HCT116 (cell line): ENCODE measurements at regions not wholly inside any gene's neighbourhood (a gene's known extent, or its start where the extent isn't known, plus 50 kb on each side); places are given as distances from the start of the nearest gene placed in this dataset.

Experiments used
- CTCF ChIP-seq, 3 experiments: fragments of 200-600 bp in 1 of 3; sonication (generic) in 1 of 3; IDR thresholded peaks in 2 of 3; conservative IDR thresholded peaks in 1 of 3; 2 replicates each; pipeline ENCODE4 v1.5.1; 2012 to 2017; ENCODE audit warnings: low read depth in 2 of 3, low read length in 2 of 3, antibody characterized with exemption in 1 of 3, borderline replicate concordance in 1 of 3, control low read depth in 1 of 3, mild to moderate bottlenecking in 1 of 3, mixed read lengths in 1 of 3, mixed run types in 1 of 3, moderate library complexity in 1 of 3; ENCODE audit not compliant: insufficient read depth in 1 of 3
- ELF1 ChIP-seq: IDR thresholded peaks from 2 replicates; pipeline ENCODE4 v1.6.1; 2012; ENCODE audit warnings: low read depth, borderline replicate concordance
- EZH2 ChIP-seq: fragments of 200-600 bp; sonication (generic); IDR thresholded peaks from 2 replicates; pipeline ENCODE4 v1.6.1; 2017; ENCODE audit warnings: antibody characterized with exemption, mixed run types
- EZH2phosphoT487 ChIP-seq: fragments of 200-600 bp; IDR thresholded peaks from 2 replicates; pipeline ENCODE4 v1.6.1; 2018; ENCODE audit warnings: antibody characterized with exemption, borderline replicate concordance
- POLR2A ChIP-seq: IDR thresholded peaks from 2 replicates; pipeline ENCODE4 v1.7.0; 2011; ENCODE audit warnings: borderline replicate concordance; ENCODE audit not compliant: insufficient read depth, insufficient read length; ENCODE audit errors: extremely low read depth
- YY1 ChIP-seq: IDR thresholded peaks from 2 replicates; pipeline ENCODE4 v1.6.1; 2011; ENCODE audit warnings: low read length, low read depth, moderate library complexity, mild to moderate bottlenecking; ENCODE audit not compliant: insufficient replicate concordance; ENCODE audit errors: extremely low read depth
- ZNF274 ChIP-seq: fragments of 200-500 bp; sonication (Bioruptor generic); IDR thresholded peaks from 2 replicates; pipeline ENCODE4 v1.6.1; 2014; ENCODE audit warnings: mild to moderate bottlenecking, low read depth, low read length, inconsistent platforms

- TF ChIP-seq CTCF (IDR thresholded peaks at IDR 0.05 in 2 of 3, conservative IDR thresholded peaks at IDR 0.05 in 1 of 3; ENCODE audit: borderline replicate concordance in 1 of 3, insufficient read depth in 1 of 3, low read depth in 2 of 3, low read length in 2 of 3) (no peak), POLR2A (no peak), EZH2 (no peak), YY1 (no peak), ELF1 (no peak), EZH2phosphoT487 (no peak), ZNF274 (no peak)
These were observed 82.7 kb upstream of the BMP4 start for GRCh38 chr14:54039311-54039710.
